Daoy (cell line): ENCODE measurements at regions not wholly inside any gene's neighbourhood (a gene's known extent, or its start where the extent isn't known, plus 50 kb on each side); places are given as distances from the start of the nearest gene placed in this dataset.
"Not testable (repeated sequence)": the region's sequence is repeated elsewhere in the genome, so short reads cannot be mapped to it uniquely, and the experiment has no call there.

Source experiments
- DNase-seq: peaks from one replicate; pipeline ENCODE4 v3.0.0-alpha.2; 2015; ENCODE audit warnings: low read depth

GRCh38 chr6:26173836-26174145 lies 86.6 kb downstream of the HFE start:
- DNase-seq: no peak

- no peak for DNase-seq
Measured at GRCh38 chr6:26175033-26175427, 87.8 kb downstream of the HFE start.

GRCh38 chr6:26175428-26176181 lies 88.4 kb downstream of the HFE start:
- peak; percentile 64 for DNase-seq

- no peak for DNase-seq
Measured at GRCh38 chr6:26179675-26180074, 92.4 kb downstream of the HFE start.

- no peak for DNase-seq
Measured at GRCh38 chr6:26180346-26180745, 93.1 kb downstream of the HFE start.

- no peak for DNase-seq
Measured at GRCh38 chr6:26183237-26183580, 96.0 kb downstream of the HFE start.

- no peak for DNase-seq
Measured at GRCh38 chr6:26183581-26184366, 96.5 kb downstream of the HFE start.

- no peak for DNase-seq
Measured at GRCh38 chr6:26184367-26184891, 97.2 kb downstream of the HFE start.

GRCh38 chr6:26185004-26185403 lies 97.8 kb downstream of the HFE start:
- no peak for DNase-seq

GRCh38 chr6:26185802-26186201 lies 98.6 kb downstream of the HFE start:
- DNase-seq: no peak

- no peak for DNase-seq
Measured at GRCh38 chr6:26186652-26187051, 99.4 kb downstream of the HFE start.

- no peak for DNase-seq
Measured at GRCh38 chr6:26187292-26187691, 100.1 kb downstream of the HFE start.

- DNase-seq: no peak
Measured at GRCh38 chr6:26187981-26188635, 100.9 kb downstream of the HFE start.

- not testable (repeated sequence) for DNase-seq
Measured at GRCh38 chr6:26191512-26191911, 104.3 kb downstream of the HFE start.

GRCh38 chr6:26193467-26194328 lies 106.5 kb downstream of the HFE start:
- no peak for DNase-seq

- no peak for DNase-seq
Measured at GRCh38 chr6:26194329-26194701, 107.1 kb downstream of the HFE start.

GRCh38 chr6:26194816-26195375 lies 107.7 kb downstream of the HFE start:
- no peak for DNase-seq

GRCh38 chr6:26195376-26195923 lies 108.2 kb downstream of the HFE start:
- DNase-seq: peak; percentile 92

GRCh38 chr6:26195924-26196845 lies 109.0 kb downstream of the HFE start:
- peak; percentile 61 for DNase-seq
